HCT116 (cell line): ENCODE measurements at regions not wholly inside any gene's neighbourhood (a gene's known extent, or its start where the extent isn't known, plus 50 kb on each side); places are given as distances from the start of the nearest gene placed in this dataset.

Experiments
- ATAC-seq: fragments of 200-7000 bp; cut with Tn5 transposase; 2 replicates; pipeline ENCODE4 v1.9.1; 2020; ENCODE audit warnings: mild to moderate bottlenecking, moderate library complexity
- BruUV-seq: library from RNA; stranded (reverse); fragments of 400-500 nt; replicated peaks from 2 replicates; lab custom pipeline; 2021; lab: Mats Ljungman, UMichigan
- CTCF ChIA-PET: fragments of 300-600 bp; sonication (Branson Sonifier 250); formaldehyde crosslinking; loops from one replicate; lab custom pipeline; 2021; ENCODE audit warnings: antibody characterized with exemption; lab: Charles Lee
- POLR2A ChIA-PET: fragments of 300-600, 350-600 bp; sonication (Branson Sonifier 250); formaldehyde crosslinking; loops from one replicate; lab custom pipeline; 2021; ENCODE audit warnings: antibody characterized with exemption; lab: Charles Lee
- RAD21 ChIA-PET, 2 experiments: fragments of 300-600 bp; sonication (Branson Sonifier 250); formaldehyde crosslinking; loops; one replicate each; lab custom pipeline; 2023; ENCODE audit warnings: low total read pairs in 2 of 2; ENCODE audit not compliant: uncharacterized antibody in 2 of 2, unreplicated experiment in 2 of 2, low non-redundant PET in 1 of 2; lab: Charles Lee
- DNase-seq: peaks from one replicate; pipeline ENCODE4 v3.0.0-alpha.2; 2010; ENCODE audit warnings: low read depth, low spot score
- H2AFZ ChIP-seq: fragments of 200-600 bp; shearing (Covaris generic), sonication (generic); 2 replicates; pipeline ENCODE4 v1.6.1; 2017; ENCODE audit warnings: low read depth, mixed run types, mixed read lengths, antibody characterized with exemption, low read length; ENCODE audit not compliant: poor library complexity, severe bottlenecking
- H3K27ac ChIP-seq: 2 replicates; pipeline ENCODE4 v1.5.1; 2012; ENCODE audit warnings: low read depth, low read length
- H3K27me3 ChIP-seq: fragments of 200-600 bp; sonication (generic); 2 replicates; pipeline ENCODE4 v1.6.1; 2016; ENCODE audit warnings: mixed run types, low read length, mixed read lengths; ENCODE audit not compliant: insufficient read depth
- H3K36me3 ChIP-seq, 2 experiments: fragments of 200-500 bp in 1 of 2; fragments of 200-600 bp in 1 of 2; sonication (Bioruptor generic) in 1 of 2; sonication (generic) in 1 of 2; 2 replicates each; pipeline versions ENCODE4 v1.5.1 to v1.6.1; 2014 to 2016; ENCODE audit warnings: low read length in 2 of 2, inconsistent platforms in 1 of 2, mixed read lengths in 1 of 2, mixed run types in 1 of 2; ENCODE audit not compliant: insufficient read depth in 2 of 2, control insufficient read depth in 1 of 2
- H3K4me1 ChIP-seq, 2 experiments: fragments of 200-600 bp in 1 of 2; sonication (generic) in 1 of 2; 2 replicates each; pipeline versions ENCODE4 v1.5.1 to v1.6.1; 2012 to 2017; ENCODE audit warnings: low read length in 2 of 2, inconsistent platforms in 1 of 2, mild to moderate bottlenecking in 1 of 2, mixed read lengths in 1 of 2, mixed run types in 1 of 2, moderate library complexity in 1 of 2; ENCODE audit not compliant: insufficient read depth in 2 of 2, control insufficient read depth in 1 of 2
- H3K4me2 ChIP-seq: fragments of 200-600 bp; sonication (generic); 2 replicates; pipeline ENCODE4 v1.6.1; 2017; ENCODE audit warnings: mixed run types, low read length, mixed read lengths
- H3K4me3 ChIP-seq, 2 experiments: fragments of 200-600 bp in 1 of 2; sonication (generic) in 1 of 2; replicated peaks in 1 of 2; 2 replicates each; pipeline ENCODE4 v1.5.1; 2011 to 2016; ENCODE audit warnings: low read length in 2 of 2, control low read depth in 1 of 2, low read depth in 1 of 2, mild to moderate bottlenecking in 1 of 2, mixed read lengths in 1 of 2, mixed run types in 1 of 2
- H3K79me2 ChIP-seq: fragments of 200-600 bp; sonication (generic); 2 replicates; pipeline ENCODE4 v1.6.1; 2017; ENCODE audit warnings: mild to moderate bottlenecking, mixed run types, low read length, moderate library complexity, mixed read lengths; ENCODE audit not compliant: insufficient read depth
- H3K9ac ChIP-seq: fragments of 200-600 bp; sonication (generic); 2 replicates; pipeline ENCODE4 v1.6.1; 2016; ENCODE audit warnings: low read length, mixed read lengths
- H3K9me2 ChIP-seq: fragments of 200-600 bp; sonication (generic), shearing (Covaris generic); 2 replicates; pipeline ENCODE4 v1.6.1; 2017; ENCODE audit warnings: mixed run types, mild to moderate bottlenecking, moderate library complexity; ENCODE audit not compliant: insufficient read depth
- H3K9me3 ChIP-seq, 2 experiments: fragments of 200-500 bp in 1 of 2; fragments of 200-600 bp in 1 of 2; sonication (Bioruptor generic) in 1 of 2; sonication (generic) in 1 of 2; 2 replicates each; pipeline ENCODE4 v1.6.1; 2014 to 2017; ENCODE audit warnings: low read length in 2 of 2, mixed read lengths in 2 of 2, inconsistent platforms in 1 of 2, low read depth in 1 of 2, mild to moderate bottlenecking in 1 of 2, mixed run types in 1 of 2, moderate library complexity in 1 of 2; ENCODE audit not compliant: control insufficient read depth in 1 of 2, insufficient read depth in 1 of 2
- H4K20me1 ChIP-seq: fragments of 200-600 bp; sonication (generic), shearing (Covaris generic); 2 replicates; pipeline ENCODE4 v1.6.1; 2017; ENCODE audit warnings: mixed run types, mild to moderate bottlenecking, moderate library complexity; ENCODE audit not compliant: insufficient read depth
- CEBPB ChIP-seq: IDR thresholded peaks from 2 replicates; pipeline ENCODE4 v1.6.1; 2012; ENCODE audit warnings: low read depth
- EGR1 ChIP-seq: IDR thresholded peaks from 2 replicates; pipeline ENCODE4 v1.6.1; 2012; ENCODE audit warnings: low read depth
- JUND ChIP-seq: IDR thresholded peaks from 2 replicates; pipeline ENCODE4 v1.6.1; 2012
- MAX ChIP-seq: IDR thresholded peaks from 2 replicates; pipeline ENCODE4 v1.6.1; 2012
- POLR2AphosphoS5 ChIP-seq: IDR thresholded peaks from 2 replicates; pipeline ENCODE4 v1.6.1; 2011; ENCODE audit warnings: mild to moderate bottlenecking, low read depth, low read length, moderate library complexity
- RAD21 ChIP-seq: IDR thresholded peaks from 2 replicates; pipeline ENCODE4 v1.6.1; 2012; ENCODE audit warnings: low read depth, mild to moderate bottlenecking
- SP1 ChIP-seq: IDR thresholded peaks from 2 replicates; pipeline ENCODE4 v1.6.1; 2012; ENCODE audit warnings: low read depth
- SRF ChIP-seq: IDR thresholded peaks from 2 replicates; pipeline ENCODE4 v1.6.1; 2012; ENCODE audit warnings: low read depth
- ZFX ChIP-seq: fragments of 450-650 bp; IDR thresholded peaks from 2 replicates; pipeline ENCODE4 v1.6.1; 2017
- intact Hi-C: fragments of 100-400 bp; cut with micrococcal nuclease; formaldehyde crosslinking; loops from 2 replicates; pipeline ENCODE4 v1.10.0; 2022
- TF ChIP-seq, protein P1 (sequence below): IDR thresholded peaks from 2 replicates; pipeline ENCODE4 v1.6.1; 2012
- TF ChIP-seq, protein P2 (sequence below), 3 experiments: fragments of 200-600 bp in 1 of 3; sonication (generic) in 1 of 3; IDR thresholded peaks in 2 of 3; conservative IDR thresholded peaks in 1 of 3; 2 replicates each; pipeline ENCODE4 v1.5.1; 2012 to 2017; ENCODE audit warnings: low read depth in 2 of 3, low read length in 2 of 3, antibody characterized with exemption in 1 of 3, borderline replicate concordance in 1 of 3, control low read depth in 1 of 3, mild to moderate bottlenecking in 1 of 3, mixed read lengths in 1 of 3, mixed run types in 1 of 3, moderate library complexity in 1 of 3; ENCODE audit not compliant: insufficient read depth in 1 of 3
- TF ChIP-seq, protein P3 (sequence below): IDR thresholded peaks from 2 replicates; pipeline ENCODE4 v1.6.1; 2012; ENCODE audit warnings: low read depth

GRCh38 chr4:26080870-26081628, 167.0 kb downstream of the SMIM20 start:
- H2AFZ ChIP-seq: peak overlapping the region; percentile 72
- BruUV-seq: no TSS peak
- no peak for DNase-seq
- intact Hi-C loops: loop anchor here (5.0 kb wide), 1 partner anchor 331 kb away; no protein-coding TSS in a partner anchor
- H3K4me3 ChIP-seq: no peak overlapping the region
- ATAC-seq: no peak
- peaks cover 0 to 32% of the 10 kb centered on the region in 2 experiments; a peak in 2 of 4 replicates for H3K4me1 ChIP-seq
- no peak overlapping the region; the same call in 1 of the 2 replicates for H3K4me2 ChIP-seq
- ChIA-PET RAD21 (no interaction called here), CTCF (no interaction called here), POLR2A (no interaction called here)
- no peaks in the 10 kb centered on the region for H3K79me2 ChIP-seq
- no peaks in the 10 kb centered on the region for H3K9me2 ChIP-seq
- no peak for TF ChIP-seq CEBPB
- TF ChIP-seq, protein P1, sequence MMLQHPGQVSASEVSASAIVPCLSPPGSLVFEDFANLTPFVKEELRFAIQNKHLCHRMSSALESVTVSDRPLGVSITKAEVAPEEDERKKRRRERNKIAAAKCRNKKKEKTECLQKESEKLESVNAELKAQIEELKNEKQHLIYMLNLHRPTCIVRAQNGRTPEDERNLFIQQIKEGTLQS: no peak
- no peak for TF ChIP-seq ZFX
- no peak for TF ChIP-seq EGR1
- no peak for TF ChIP-seq RAD21
- TF ChIP-seq JUND: no peak
- no peaks in the 10 kb centered on the region for H3K27me3 ChIP-seq
- H3K27ac ChIP-seq: no peak overlapping the region
- no peak overlapping the region for H3K9ac ChIP-seq
- no peaks in the 10 kb centered on the region for H3K9me3 ChIP-seq
- H3K36me3 ChIP-seq: no peaks in the 10 kb centered on the region
- no peaks in the 10 kb centered on the region for H4K20me1 ChIP-seq

- Histone ChIP-seq H3K9ac (no peak overlapping the region), H4K20me1 (no peaks in the 10 kb centered on the region), H3K9me2 (no peaks in the 10 kb centered on the region), H3K27ac (no peak overlapping the region), H3K4me2 (peak overlapping the region; percentile 25), H3K9me3 (no peaks in the 10 kb centered on the region), H3K4me3 (no peak overlapping the region), H3K27me3 (no peaks in the 10 kb centered on the region), H2AFZ (peak overlapping the region; percentile 72), H3K79me2 (no peaks in the 10 kb centered on the region), H3K36me3 (no peaks in the 10 kb centered on the region), H3K4me1 (peaks cover 0 to 23% of the 10 kb centered on the region in 2 experiments; a peak in 2 of 4 replicates)
- BruUV-seq: no TSS peak
- DNase-seq (peak; percentile 63), ATAC-seq (peak; percentile 82)
- CTCF ChIA-PET: interaction anchor here (0.6 to 1.4 kb wide), 12 partner anchors 9 to 329 kb away, joined by 3 to 6 read pairs (median 4); no protein-coding TSS in a partner anchor
- intact Hi-C loops: loop anchor here (2.0 to 5.0 kb wide), 2 partner anchors 239 to 330 kb away; partner anchors contain the start of gene RBPJ
- POLR2A ChIA-PET: no interaction called here
- RAD21 ChIA-PET: no interaction called here
- TF ChIP-seq SP1 (no peak), MAX (no peak), POLR2AphosphoS5 (no peak), RAD21 (peak; percentile 87), SRF (peak; percentile 87), EGR1 (no peak), ZFX (no peak)
- TF ChIP-seq, protein P2, sequence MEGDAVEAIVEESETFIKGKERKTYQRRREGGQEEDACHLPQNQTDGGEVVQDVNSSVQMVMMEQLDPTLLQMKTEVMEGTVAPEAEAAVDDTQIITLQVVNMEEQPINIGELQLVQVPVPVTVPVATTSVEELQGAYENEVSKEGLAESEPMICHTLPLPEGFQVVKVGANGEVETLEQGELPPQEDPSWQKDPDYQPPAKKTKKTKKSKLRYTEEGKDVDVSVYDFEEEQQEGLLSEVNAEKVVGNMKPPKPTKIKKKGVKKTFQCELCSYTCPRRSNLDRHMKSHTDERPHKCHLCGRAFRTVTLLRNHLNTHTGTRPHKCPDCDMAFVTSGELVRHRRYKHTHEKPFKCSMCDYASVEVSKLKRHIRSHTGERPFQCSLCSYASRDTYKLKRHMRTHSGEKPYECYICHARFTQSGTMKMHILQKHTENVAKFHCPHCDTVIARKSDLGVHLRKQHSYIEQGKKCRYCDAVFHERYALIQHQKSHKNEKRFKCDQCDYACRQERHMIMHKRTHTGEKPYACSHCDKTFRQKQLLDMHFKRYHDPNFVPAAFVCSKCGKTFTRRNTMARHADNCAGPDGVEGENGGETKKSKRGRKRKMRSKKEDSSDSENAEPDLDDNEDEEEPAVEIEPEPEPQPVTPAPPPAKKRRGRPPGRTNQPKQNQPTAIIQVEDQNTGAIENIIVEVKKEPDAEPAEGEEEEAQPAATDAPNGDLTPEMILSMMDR (IDR thresholded peaks at IDR 0.05 in 2 of 3, conservative IDR thresholded peaks at IDR 0.05 in 1 of 3; ENCODE audit: borderline replicate concordance in 1 of 3, insufficient read depth in 1 of 3, low read depth in 2 of 3, low read length in 2 of 3): peak; percentile 61 to 83 (median 74)
- TF ChIP-seq, protein P3, sequence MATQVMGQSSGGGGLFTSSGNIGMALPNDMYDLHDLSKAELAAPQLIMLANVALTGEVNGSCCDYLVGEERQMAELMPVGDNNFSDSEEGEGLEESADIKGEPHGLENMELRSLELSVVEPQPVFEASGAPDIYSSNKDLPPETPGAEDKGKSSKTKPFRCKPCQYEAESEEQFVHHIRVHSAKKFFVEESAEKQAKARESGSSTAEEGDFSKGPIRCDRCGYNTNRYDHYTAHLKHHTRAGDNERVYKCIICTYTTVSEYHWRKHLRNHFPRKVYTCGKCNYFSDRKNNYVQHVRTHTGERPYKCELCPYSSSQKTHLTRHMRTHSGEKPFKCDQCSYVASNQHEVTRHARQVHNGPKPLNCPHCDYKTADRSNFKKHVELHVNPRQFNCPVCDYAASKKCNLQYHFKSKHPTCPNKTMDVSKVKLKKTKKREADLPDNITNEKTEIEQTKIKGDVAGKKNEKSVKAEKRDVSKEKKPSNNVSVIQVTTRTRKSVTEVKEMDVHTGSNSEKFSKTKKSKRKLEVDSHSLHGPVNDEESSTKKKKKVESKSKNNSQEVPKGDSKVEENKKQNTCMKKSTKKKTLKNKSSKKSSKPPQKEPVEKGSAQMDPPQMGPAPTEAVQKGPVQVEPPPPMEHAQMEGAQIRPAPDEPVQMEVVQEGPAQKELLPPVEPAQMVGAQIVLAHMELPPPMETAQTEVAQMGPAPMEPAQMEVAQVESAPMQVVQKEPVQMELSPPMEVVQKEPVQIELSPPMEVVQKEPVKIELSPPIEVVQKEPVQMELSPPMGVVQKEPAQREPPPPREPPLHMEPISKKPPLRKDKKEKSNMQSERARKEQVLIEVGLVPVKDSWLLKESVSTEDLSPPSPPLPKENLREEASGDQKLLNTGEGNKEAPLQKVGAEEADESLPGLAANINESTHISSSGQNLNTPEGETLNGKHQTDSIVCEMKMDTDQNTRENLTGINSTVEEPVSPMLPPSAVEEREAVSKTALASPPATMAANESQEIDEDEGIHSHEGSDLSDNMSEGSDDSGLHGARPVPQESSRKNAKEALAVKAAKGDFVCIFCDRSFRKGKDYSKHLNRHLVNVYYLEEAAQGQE: no peak
These were observed 167.9 kb downstream of the SMIM20 start for GRCh38 chr4:26081795-26082498.
